SH-SY5Y (cell line): ENCODE measurements at regions not wholly inside any gene's neighbourhood (a gene's known extent, or its start where the extent isn't known, plus 50 kb on each side); places are given as distances from the start of the nearest gene placed in this dataset.

Experiments
- GATA2 ChIP-seq: IDR thresholded peaks from 2 replicates; pipeline ENCODE4 v1.6.1; 2011; ENCODE audit warnings: mild to moderate bottlenecking, low read depth, low read length
- GATA3 ChIP-seq: IDR thresholded peaks from 2 replicates; pipeline ENCODE4 v1.6.1; 2011; ENCODE audit warnings: low read depth, mild to moderate bottlenecking, low read length, moderate library complexity

DNA sequence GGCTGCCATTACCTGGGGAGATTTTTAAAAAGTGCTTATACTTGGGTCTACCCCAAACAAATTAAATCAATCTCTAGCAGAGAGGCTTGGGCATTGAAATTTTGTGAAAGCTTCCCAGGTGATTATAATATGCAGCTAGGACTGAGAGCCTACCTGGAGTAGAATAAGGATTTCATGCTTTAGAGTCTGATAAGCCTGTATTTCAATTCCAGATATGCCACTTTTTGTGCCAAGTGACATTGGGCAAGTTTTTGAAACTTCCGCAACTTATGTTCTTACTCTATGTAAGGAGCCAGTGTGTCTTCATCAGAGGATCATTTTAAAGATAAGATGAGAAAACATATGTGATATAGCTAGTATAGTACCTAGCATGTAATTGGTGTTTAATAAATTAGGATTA, 159.8 kb upstream of the LRIG3 start:
- TF ChIP-seq GATA3: no peak
- TF ChIP-seq GATA2: no peak

DNA sequence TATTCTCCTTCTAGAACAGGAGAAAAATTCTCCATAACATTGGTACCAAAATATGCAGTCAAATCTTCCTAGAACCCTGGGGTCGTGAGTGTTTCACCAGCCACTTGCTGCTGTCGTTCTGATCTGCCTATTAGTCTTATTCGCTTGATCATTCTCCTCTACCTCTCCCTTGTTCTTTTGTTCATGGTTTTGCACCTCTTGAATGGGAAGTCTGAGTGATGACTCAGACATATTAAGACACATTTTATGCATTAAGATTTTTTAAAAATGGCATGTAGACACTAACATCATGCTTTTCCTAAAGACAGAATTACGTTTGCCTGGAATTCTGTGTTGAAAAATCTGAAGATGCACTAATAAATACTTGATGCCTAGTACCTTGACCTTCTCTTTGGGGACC, 159.2 kb upstream of the LRIG3 start:
- no peak for TF ChIP-seq GATA2
- TF ChIP-seq GATA3: no peak

DNA sequence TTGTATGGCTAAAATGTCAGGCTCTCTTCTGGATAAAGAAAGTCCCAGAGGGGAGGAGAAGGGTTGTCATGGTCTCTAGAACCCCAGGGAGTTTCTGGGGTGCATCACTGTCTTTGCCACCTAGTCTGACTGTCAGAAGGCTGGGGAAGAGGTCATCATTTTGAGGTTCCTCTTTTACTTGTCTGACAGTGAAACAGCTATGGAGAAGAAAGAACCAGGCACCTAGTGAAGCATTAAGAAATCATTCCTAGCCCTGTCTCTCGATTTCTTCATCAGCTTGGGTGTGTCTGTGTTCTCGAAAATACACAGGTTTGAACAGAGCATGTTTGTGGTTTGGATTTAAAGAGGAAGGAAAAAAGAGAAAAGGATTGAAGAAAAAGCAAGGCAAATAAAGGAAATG, 158.7 kb upstream of the LRIG3 start:
- TF ChIP-seq GATA2 (no peak), GATA3 (no peak)

DNA sequence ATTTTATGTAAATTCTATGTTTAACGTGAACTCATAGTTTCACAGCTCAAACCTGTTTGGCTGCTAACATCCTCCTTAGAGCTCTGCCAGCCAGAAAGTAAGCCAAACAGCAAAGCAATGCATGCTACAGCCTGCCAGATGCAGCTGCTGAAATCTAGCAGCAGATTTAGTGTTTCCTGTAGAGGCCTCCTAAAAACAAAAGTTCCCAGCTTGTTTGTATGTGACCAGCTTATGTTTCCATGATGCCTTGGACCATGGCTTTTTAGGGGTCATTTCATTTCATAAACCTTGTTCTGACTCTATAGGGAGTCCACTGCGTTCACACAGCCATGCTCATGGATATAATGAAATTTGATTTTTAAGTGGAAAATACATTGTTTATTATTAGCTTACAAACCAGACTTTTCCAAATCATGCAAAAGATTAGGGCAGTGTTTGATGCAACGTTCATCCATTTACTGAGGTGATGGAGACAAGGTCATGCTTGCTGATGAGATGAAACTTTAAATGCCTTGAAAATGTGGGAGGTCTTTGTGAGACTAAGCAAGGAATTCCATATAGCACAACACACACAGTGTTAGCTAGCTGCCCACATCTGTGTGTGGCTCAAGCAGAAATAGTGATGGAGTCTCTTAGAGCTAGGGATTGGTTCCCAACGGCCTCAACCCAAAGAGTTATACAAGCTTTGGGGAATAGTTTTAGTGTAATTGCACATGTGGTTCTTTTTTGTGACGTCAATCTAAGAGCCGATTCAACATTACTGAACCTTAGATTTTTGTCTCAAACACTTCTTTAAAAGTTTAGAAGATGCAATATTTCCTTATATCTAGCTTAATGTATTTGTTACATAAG, 157.5 kb upstream of the LRIG3 start:
- TF ChIP-seq GATA3 (no peak), GATA2 (no peak)

DNA sequence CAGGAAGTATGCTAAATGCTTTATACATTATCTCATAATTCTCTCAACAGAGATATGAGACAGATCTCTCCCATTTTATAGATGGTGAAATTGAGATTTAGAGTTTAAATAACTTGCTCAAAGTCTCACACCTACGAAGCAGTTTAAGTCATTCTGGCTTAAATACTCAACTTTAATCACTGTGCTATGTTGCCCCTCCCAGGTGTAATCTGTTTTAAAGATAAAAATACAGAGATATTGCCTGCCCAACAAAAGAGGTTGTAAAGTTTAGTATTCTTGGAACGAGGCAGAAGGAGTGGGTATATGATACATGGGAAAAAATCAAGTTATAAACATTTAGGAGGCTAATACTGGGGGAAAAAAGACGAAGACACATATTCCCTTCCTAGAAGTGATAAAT, 156.8 kb upstream of the LRIG3 start:
- no peak for TF ChIP-seq GATA2
- TF ChIP-seq GATA3: no peak

DNA sequence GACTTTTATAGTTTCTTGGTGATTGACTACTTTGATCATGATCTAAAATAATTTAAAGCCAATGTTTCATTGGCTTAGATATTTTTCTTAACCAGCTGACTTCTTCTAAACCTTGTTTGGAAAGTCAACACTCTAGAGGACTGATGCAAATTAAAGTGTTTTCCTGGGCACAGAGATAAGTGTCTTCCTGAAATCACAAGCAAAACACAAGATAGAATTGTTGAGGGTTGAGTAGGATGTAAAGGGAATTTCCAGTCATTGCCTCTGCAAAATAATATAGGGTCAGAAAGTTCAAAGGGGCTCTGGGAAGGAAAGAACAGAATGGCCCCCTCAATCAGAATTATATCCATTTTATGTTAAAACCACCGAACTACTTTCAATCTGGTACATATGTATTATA, 156.3 kb upstream of the LRIG3 start:
- TF ChIP-seq GATA2: no peak
- TF ChIP-seq GATA3: no peak

DNA sequence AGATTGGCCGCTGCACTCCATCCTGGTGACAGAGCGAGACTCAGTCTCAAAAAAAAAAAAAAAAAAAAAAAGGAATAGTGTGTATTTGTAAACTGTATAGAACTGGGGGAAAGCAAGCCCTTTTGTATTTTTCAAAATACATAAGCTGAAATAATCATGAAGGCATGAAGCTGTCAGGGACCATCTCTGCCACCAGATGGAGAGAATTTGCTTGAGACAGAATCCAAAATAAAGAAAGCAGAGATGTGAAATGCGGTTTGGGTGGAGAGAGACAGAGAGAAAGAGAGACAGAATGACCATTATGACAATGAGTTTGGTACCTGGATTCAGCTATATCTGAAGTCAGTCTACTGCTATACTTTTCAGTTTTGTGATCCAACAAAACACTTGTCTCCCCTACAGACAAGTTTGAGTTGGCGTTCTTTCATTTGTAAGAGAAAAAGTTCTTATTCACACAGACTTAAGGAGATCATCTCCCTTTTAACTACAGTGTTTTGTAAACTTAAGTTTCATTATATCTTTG, 155.7 kb upstream of the LRIG3 start:
- TF ChIP-seq GATA3: no peak
- TF ChIP-seq GATA2: no peak

DNA sequence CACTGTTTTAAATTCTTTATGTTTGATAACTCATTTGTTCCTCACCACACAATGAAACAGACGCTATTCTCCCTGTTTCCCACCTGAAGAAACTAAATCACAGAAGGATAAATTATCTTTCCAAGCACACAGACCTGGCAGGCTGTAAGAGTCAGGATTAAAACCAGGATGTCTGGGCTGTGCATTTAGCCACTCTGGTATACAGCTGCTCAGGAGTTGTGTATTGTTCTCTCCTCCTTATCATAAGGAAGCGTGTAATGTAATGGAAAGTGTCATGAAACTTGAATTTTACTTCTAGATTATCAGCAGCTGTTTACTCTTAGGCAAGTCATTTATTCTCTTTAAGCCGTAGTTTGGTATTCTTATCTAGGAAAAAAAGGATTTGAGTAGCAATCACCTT, 154.8 kb upstream of the LRIG3 start:
- TF ChIP-seq GATA3: no peak
- no peak for TF ChIP-seq GATA2

DNA sequence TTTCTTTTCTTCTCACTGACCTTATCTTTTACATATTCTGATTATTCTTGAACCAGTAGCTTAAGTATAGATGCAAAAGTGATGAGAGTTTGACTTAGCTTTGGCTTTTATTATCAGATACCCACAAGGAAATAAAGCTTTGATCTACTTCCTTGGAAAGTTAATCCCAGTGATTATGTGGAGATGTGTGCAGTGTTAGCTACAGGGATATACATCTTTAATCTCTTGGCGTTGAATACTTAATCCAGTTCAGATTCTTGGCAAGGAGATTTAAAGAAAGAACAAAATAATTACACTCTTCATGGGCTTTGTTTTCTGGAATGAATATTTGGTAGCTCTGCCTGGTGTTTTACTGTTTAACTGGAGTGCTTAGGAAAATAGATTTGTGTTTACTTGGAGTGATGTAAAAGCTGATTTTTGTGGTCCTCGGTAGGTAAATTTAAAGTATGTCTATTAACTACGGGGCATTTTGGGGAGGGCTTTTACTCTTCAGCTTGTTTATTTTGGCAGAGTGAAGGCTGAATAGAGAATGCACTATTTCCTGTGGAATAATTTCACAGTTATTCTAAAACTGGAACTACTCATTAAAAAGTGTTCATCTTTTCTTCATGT, 150.1 kb upstream of the LRIG3 start:
- TF ChIP-seq GATA2 (no peak), GATA3 (no peak)

DNA sequence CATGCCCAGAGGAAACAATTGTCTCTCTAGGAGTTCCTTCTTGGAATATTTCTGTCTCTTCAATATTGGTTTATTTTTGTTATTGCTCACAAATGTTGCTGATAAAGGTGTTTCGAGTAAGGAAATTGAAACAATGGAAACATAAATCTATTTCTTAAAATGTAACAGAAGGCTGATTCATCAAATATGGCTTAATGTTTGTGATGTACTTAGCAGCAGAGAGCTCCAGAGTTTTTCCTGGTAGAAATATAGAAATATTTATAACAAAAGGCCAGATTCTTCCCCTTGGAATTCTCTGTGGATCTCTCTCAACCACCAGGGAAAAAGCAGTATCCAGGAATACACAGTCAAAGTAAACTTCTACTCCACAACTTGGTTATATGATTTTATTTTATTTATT, 149.2 kb upstream of the LRIG3 start:
- no peak for TF ChIP-seq GATA3
- no peak for TF ChIP-seq GATA2

DNA sequence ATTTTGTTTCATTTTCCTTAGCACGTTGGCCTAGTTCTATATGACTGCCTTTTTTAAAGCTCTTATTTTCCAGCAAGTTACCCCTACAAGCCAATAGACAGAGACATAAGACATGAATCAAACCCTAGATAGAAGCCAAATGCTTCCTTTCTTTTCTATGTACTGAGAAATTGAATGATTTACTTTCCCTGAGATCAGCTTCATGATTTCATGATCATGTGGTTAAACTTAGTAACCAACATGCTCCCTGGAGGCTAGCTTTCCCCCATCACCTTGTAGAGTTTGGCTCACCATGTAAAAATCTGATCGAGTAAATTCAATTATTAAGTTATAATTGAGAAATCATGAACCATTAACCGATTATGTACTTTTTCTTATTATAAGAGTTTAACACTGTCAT, 148.1 kb upstream of the LRIG3 start:
- TF ChIP-seq GATA2 (no peak), GATA3 (no peak)

DNA sequence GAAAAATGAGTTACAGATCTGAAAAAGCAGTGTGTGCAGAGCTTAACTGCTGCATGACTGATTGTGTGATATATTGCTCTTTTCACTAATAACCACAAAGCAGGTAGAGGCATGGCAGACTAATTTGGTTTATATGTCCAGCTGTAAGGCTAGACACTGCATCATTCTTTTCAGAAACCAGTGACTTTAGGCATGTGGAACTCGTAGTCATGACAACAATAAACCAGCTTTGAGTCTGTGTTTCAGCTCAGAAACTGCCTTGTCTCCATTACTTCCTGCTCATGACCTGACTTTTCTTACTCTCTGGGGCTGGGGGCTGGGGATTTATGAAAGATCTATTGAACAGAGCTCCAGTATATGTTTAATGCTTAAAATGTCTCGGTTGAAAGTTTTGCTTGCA, 146.8 kb upstream of the LRIG3 start:
- TF ChIP-seq GATA2 (no peak), GATA3 (no peak)

DNA sequence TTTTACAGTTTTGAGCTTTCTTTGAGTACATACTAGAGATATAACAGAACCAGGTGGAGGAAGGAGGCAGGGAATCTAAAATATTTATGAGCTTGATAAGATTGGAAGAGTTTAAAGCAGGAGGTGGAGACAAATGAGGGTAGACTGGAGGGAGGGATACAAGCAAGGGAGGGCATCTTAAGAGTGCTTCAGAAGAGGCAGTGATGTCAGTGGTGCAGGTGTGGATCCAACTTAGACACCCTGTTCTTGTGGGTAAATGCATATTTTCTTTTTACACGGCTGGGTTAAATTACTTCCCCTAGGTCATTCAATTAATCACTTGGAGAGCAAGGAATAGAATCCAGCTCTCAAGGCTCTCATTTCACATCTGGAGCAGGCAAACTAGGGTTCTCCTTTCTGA, 146.1 kb upstream of the LRIG3 start:
- no peak for TF ChIP-seq GATA2
- TF ChIP-seq GATA3: no peak

DNA sequence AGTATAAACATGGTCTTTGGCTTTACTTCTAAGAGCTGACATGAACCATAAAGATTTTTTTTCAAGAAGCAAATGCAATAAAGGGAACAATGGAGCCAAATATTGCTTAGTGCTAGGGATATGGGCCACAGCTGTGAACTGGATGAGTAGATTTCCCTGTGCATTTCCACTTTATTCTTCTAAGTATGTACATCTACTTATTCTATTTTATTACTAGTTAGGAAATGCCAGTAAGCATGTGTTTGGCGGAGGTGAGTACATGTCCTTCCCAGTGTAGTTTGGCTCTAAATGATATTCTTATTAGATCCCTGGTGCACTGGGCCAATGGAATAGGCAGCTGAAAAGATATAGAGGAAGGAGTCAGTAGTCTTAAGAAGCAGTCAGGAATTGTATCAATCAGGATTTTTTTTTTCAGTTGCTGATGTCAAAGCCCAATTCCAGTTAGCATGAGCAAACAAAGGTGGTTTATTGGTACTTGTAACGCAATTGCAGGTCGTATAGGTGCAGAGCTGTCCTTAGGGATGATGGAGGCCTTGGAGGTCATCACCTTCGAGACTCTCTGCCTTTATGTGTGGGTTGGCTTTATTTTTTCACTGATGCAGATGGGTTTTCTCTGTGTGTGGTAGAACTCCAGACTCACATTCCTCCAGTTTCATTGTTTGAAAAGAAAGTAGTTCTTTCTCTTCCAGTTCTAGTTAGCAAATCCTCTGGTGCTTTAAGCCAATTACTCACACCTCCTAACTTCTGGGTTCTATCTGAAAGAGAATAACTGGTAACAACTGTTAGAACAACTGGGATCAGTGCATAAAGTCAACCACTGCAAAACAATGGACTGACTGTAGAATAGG, 139.0 kb upstream of the LRIG3 start:
- TF ChIP-seq GATA2: no peak
- no peak for TF ChIP-seq GATA3
